T-helper 2 cell (primary cell): ENCODE measurements at regions not wholly inside any gene's neighbourhood (a gene's known extent, or its start where the extent isn't known, plus 50 kb on each side); places are given as distances from the start of the nearest gene placed in this dataset.
"Not testable (repeated sequence)": the region's sequence is repeated elsewhere in the genome, so short reads cannot be mapped to it uniquely, and the experiment has no call there.

ENCODE experiments used
- DNase-seq, 5 experiments: peaks; one replicate each; pipeline versions ENCODE4 v3.0.0 to v3.0.0-alpha.2; 2012 to 2022

- no peak for DNase-seq
These were observed 97.6 kb upstream of the ZNF217 start for GRCh38 chr20:53691060-53691810.

GRCh38 chr20:53688085-53688484 lies 94.4 kb upstream of the ZNF217 start:
- no peak for DNase-seq

- DNase-seq, result no peak
These were observed 91.5 kb upstream of the ZNF217 start for GRCh38 chr20:53685070-53685595.

GRCh38 chr20:53683506-53683905 lies 89.9 kb upstream of the ZNF217 start:
- DNase-seq, result no peak

- no peak for DNase-seq
These were observed 87.9 kb upstream of the ZNF217 start for GRCh38 chr20:53681352-53682212.

GRCh38 chr20:53679597-53680309 lies 86.1 kb upstream of the ZNF217 start:
- no peak for DNase-seq

- DNase-seq, result no peak
These were observed 85.5 kb upstream of the ZNF217 start for GRCh38 chr20:53678990-53679596.

GRCh38 chr20:53678315-53678989 lies 84.8 kb upstream of the ZNF217 start:
- no peak for DNase-seq

- peak in 1 of 5 experiments; percentile 59 for DNase-seq
These were observed 84.0 kb upstream of the ZNF217 start for GRCh38 chr20:53677447-53678314.

- no peak for DNase-seq
These were observed 83.3 kb upstream of the ZNF217 start for GRCh38 chr20:53676987-53677386.

GRCh38 chr20:53676519-53676822 lies 82.8 kb upstream of the ZNF217 start:
- DNase-seq, result no peak

- DNase-seq, result no peak
These were observed 79.0 kb upstream of the ZNF217 start for GRCh38 chr20:53672484-53673129.

- no peak for DNase-seq
These were observed 77.7 kb upstream of the ZNF217 start for GRCh38 chr20:53671370-53671769.

- not testable (repeated sequence) for DNase-seq
These were observed 76.1 kb upstream of the ZNF217 start for GRCh38 chr20:53669517-53670313.

- DNase-seq, result no peak
These were observed 75.4 kb upstream of the ZNF217 start for GRCh38 chr20:53668992-53669391.

GRCh38 chr20:53666144-53666543 lies 72.5 kb upstream of the ZNF217 start:
- no peak for DNase-seq

- DNase-seq, result no peak
These were observed 70.5 kb upstream of the ZNF217 start for GRCh38 chr20:53664121-53664520.

- not testable (repeated sequence) for DNase-seq
These were observed 69.9 kb upstream of the ZNF217 start for GRCh38 chr20:53663521-53663920.

GRCh38 chr20:53662595-53662994 lies 69.0 kb upstream of the ZNF217 start:
- no peak for DNase-seq

GRCh38 chr20:53660947-53661381 lies 67.3 kb upstream of the ZNF217 start:
- peak in 1 of 5 experiments; percentile 56 for DNase-seq
